HCT116 (cell line): ENCODE measurements at regions not wholly inside any gene's neighbourhood (a gene's known extent, or its start where the extent isn't known, plus 50 kb on each side); places are given as distances from the start of the nearest gene placed in this dataset.

Experiments
- ATAC-seq: fragments of 200-7000 bp; cut with Tn5 transposase; 2 replicates; pipeline ENCODE4 v1.9.1; 2020; ENCODE audit warnings: mild to moderate bottlenecking, moderate library complexity
- BruUV-seq: library from RNA; stranded (reverse); fragments of 400-500 nt; replicated peaks from 2 replicates; lab custom pipeline; 2021; lab: Mats Ljungman, UMichigan
- CTCF ChIA-PET: fragments of 300-600 bp; sonication (Branson Sonifier 250); formaldehyde crosslinking; loops from one replicate; lab custom pipeline; 2021; ENCODE audit warnings: antibody characterized with exemption; lab: Charles Lee
- POLR2A ChIA-PET: fragments of 300-600, 350-600 bp; sonication (Branson Sonifier 250); formaldehyde crosslinking; loops from one replicate; lab custom pipeline; 2021; ENCODE audit warnings: antibody characterized with exemption; lab: Charles Lee
- RAD21 ChIA-PET, 2 experiments: fragments of 300-600 bp; sonication (Branson Sonifier 250); formaldehyde crosslinking; loops; one replicate each; lab custom pipeline; 2023; ENCODE audit warnings: low total read pairs in 2 of 2; ENCODE audit not compliant: uncharacterized antibody in 2 of 2, unreplicated experiment in 2 of 2, low non-redundant PET in 1 of 2; lab: Charles Lee
- DNase-seq: peaks from one replicate; pipeline ENCODE4 v3.0.0-alpha.2; 2010; ENCODE audit warnings: low read depth, low spot score
- H2AFZ ChIP-seq: fragments of 200-600 bp; shearing (Covaris generic), sonication (generic); 2 replicates; pipeline ENCODE4 v1.6.1; 2017; ENCODE audit warnings: low read depth, mixed run types, mixed read lengths, antibody characterized with exemption, low read length; ENCODE audit not compliant: poor library complexity, severe bottlenecking
- H3K27ac ChIP-seq: 2 replicates; pipeline ENCODE4 v1.5.1; 2012; ENCODE audit warnings: low read depth, low read length
- H3K27me3 ChIP-seq: fragments of 200-600 bp; sonication (generic); 2 replicates; pipeline ENCODE4 v1.6.1; 2016; ENCODE audit warnings: mixed run types, low read length, mixed read lengths; ENCODE audit not compliant: insufficient read depth
- H3K36me3 ChIP-seq, 2 experiments: fragments of 200-500 bp in 1 of 2; fragments of 200-600 bp in 1 of 2; sonication (Bioruptor generic) in 1 of 2; sonication (generic) in 1 of 2; 2 replicates each; pipeline versions ENCODE4 v1.5.1 to v1.6.1; 2014 to 2016; ENCODE audit warnings: low read length in 2 of 2, inconsistent platforms in 1 of 2, mixed read lengths in 1 of 2, mixed run types in 1 of 2; ENCODE audit not compliant: insufficient read depth in 2 of 2, control insufficient read depth in 1 of 2
- H3K4me1 ChIP-seq, 2 experiments: fragments of 200-600 bp in 1 of 2; sonication (generic) in 1 of 2; 2 replicates each; pipeline versions ENCODE4 v1.5.1 to v1.6.1; 2012 to 2017; ENCODE audit warnings: low read length in 2 of 2, inconsistent platforms in 1 of 2, mild to moderate bottlenecking in 1 of 2, mixed read lengths in 1 of 2, mixed run types in 1 of 2, moderate library complexity in 1 of 2; ENCODE audit not compliant: insufficient read depth in 2 of 2, control insufficient read depth in 1 of 2
- H3K4me2 ChIP-seq: fragments of 200-600 bp; sonication (generic); 2 replicates; pipeline ENCODE4 v1.6.1; 2017; ENCODE audit warnings: mixed run types, low read length, mixed read lengths
- H3K4me3 ChIP-seq, 2 experiments: fragments of 200-600 bp in 1 of 2; sonication (generic) in 1 of 2; replicated peaks in 1 of 2; 2 replicates each; pipeline ENCODE4 v1.5.1; 2011 to 2016; ENCODE audit warnings: low read length in 2 of 2, control low read depth in 1 of 2, low read depth in 1 of 2, mild to moderate bottlenecking in 1 of 2, mixed read lengths in 1 of 2, mixed run types in 1 of 2
- H3K79me2 ChIP-seq: fragments of 200-600 bp; sonication (generic); 2 replicates; pipeline ENCODE4 v1.6.1; 2017; ENCODE audit warnings: mild to moderate bottlenecking, mixed run types, low read length, moderate library complexity, mixed read lengths; ENCODE audit not compliant: insufficient read depth
- H3K9ac ChIP-seq: fragments of 200-600 bp; sonication (generic); 2 replicates; pipeline ENCODE4 v1.6.1; 2016; ENCODE audit warnings: low read length, mixed read lengths
- H3K9me2 ChIP-seq: fragments of 200-600 bp; sonication (generic), shearing (Covaris generic); 2 replicates; pipeline ENCODE4 v1.6.1; 2017; ENCODE audit warnings: mixed run types, mild to moderate bottlenecking, moderate library complexity; ENCODE audit not compliant: insufficient read depth
- H3K9me3 ChIP-seq, 2 experiments: fragments of 200-500 bp in 1 of 2; fragments of 200-600 bp in 1 of 2; sonication (Bioruptor generic) in 1 of 2; sonication (generic) in 1 of 2; 2 replicates each; pipeline ENCODE4 v1.6.1; 2014 to 2017; ENCODE audit warnings: low read length in 2 of 2, mixed read lengths in 2 of 2, inconsistent platforms in 1 of 2, low read depth in 1 of 2, mild to moderate bottlenecking in 1 of 2, mixed run types in 1 of 2, moderate library complexity in 1 of 2; ENCODE audit not compliant: control insufficient read depth in 1 of 2, insufficient read depth in 1 of 2
- H4K20me1 ChIP-seq: fragments of 200-600 bp; sonication (generic), shearing (Covaris generic); 2 replicates; pipeline ENCODE4 v1.6.1; 2017; ENCODE audit warnings: mixed run types, mild to moderate bottlenecking, moderate library complexity; ENCODE audit not compliant: insufficient read depth
- CBX3 ChIP-seq: IDR thresholded peaks from 2 replicates; pipeline ENCODE4 v1.6.1; 2012; ENCODE audit warnings: low read depth
- CEBPB ChIP-seq: IDR thresholded peaks from 2 replicates; pipeline ENCODE4 v1.6.1; 2012; ENCODE audit warnings: low read depth
- EGR1 ChIP-seq: IDR thresholded peaks from 2 replicates; pipeline ENCODE4 v1.6.1; 2012; ENCODE audit warnings: low read depth
- EZH2 ChIP-seq: fragments of 200-600 bp; sonication (generic); IDR thresholded peaks from 2 replicates; pipeline ENCODE4 v1.6.1; 2017; ENCODE audit warnings: antibody characterized with exemption, mixed run types
- FOSL1 ChIP-seq: IDR thresholded peaks from 2 replicates; pipeline ENCODE4 v1.6.1; 2012; ENCODE audit warnings: low read depth
- JUND ChIP-seq: IDR thresholded peaks from 2 replicates; pipeline ENCODE4 v1.6.1; 2012
- POLR2A ChIP-seq: IDR thresholded peaks from 2 replicates; pipeline ENCODE4 v1.7.0; 2011; ENCODE audit warnings: borderline replicate concordance; ENCODE audit not compliant: insufficient read depth, insufficient read length; ENCODE audit errors: extremely low read depth
- POLR2AphosphoS5 ChIP-seq: IDR thresholded peaks from 2 replicates; pipeline ENCODE4 v1.6.1; 2011; ENCODE audit warnings: mild to moderate bottlenecking, low read depth, low read length, moderate library complexity
- RAD21 ChIP-seq: IDR thresholded peaks from 2 replicates; pipeline ENCODE4 v1.6.1; 2012; ENCODE audit warnings: low read depth, mild to moderate bottlenecking
- SIN3A ChIP-seq: IDR thresholded peaks from 2 replicates; pipeline ENCODE4 v1.6.1; 2012; ENCODE audit warnings: low read depth
- SP1 ChIP-seq: IDR thresholded peaks from 2 replicates; pipeline ENCODE4 v1.6.1; 2012; ENCODE audit warnings: low read depth
- SRF ChIP-seq: IDR thresholded peaks from 2 replicates; pipeline ENCODE4 v1.6.1; 2012; ENCODE audit warnings: low read depth
- TCF7L2 ChIP-seq: IDR thresholded peaks from 2 replicates; pipeline ENCODE4 v1.7.0; 2011; ENCODE audit warnings: borderline replicate concordance, inconsistent platforms; ENCODE audit not compliant: insufficient read depth, insufficient read length; ENCODE audit errors: extremely low read depth
- YY1 ChIP-seq: IDR thresholded peaks from 2 replicates; pipeline ENCODE4 v1.6.1; 2011; ENCODE audit warnings: low read length, low read depth, moderate library complexity, mild to moderate bottlenecking; ENCODE audit not compliant: insufficient replicate concordance; ENCODE audit errors: extremely low read depth
- ZFX ChIP-seq: fragments of 450-650 bp; IDR thresholded peaks from 2 replicates; pipeline ENCODE4 v1.6.1; 2017
- ZNF274 ChIP-seq: fragments of 200-500 bp; sonication (Bioruptor generic); IDR thresholded peaks from 2 replicates; pipeline ENCODE4 v1.6.1; 2014; ENCODE audit warnings: mild to moderate bottlenecking, low read depth, low read length, inconsistent platforms
- intact Hi-C: fragments of 100-400 bp; cut with micrococcal nuclease; formaldehyde crosslinking; loops from 2 replicates; pipeline ENCODE4 v1.10.0; 2022
- TF ChIP-seq, protein P1 (sequence below): IDR thresholded peaks from 2 replicates; pipeline ENCODE4 v1.6.1; 2011; ENCODE audit warnings: mild to moderate bottlenecking, low read length, moderate library complexity; ENCODE audit not compliant: insufficient replicate concordance; ENCODE audit errors: extremely low read depth
- TF ChIP-seq, protein P2 (sequence below): IDR thresholded peaks from 2 replicates; pipeline ENCODE4 v1.6.1; 2012; ENCODE audit warnings: low read depth
- TF ChIP-seq, protein P3 (sequence below): IDR thresholded peaks from 2 replicates; pipeline ENCODE4 v1.6.1; 2012

DNA sequence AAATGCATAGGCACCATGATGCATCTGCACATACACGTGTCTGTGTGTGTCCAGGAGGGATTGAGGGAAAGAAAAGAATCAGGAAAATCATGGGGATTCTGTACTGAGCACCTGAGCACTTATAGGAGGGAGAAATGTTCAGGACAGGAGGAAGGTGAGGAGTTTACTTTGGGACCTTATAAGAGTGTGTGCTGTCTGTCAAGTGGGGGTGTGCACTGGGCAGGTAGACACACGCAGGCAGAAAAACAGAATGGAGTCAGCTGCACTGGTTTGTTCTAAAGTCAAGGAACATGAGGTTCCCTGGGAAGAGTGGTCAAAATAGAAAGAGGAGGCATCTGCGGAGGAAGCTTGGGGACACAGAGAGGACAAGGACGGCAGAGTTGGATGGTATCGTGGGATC is 92.2 kb upstream of the KCTD1 start (continued):
- TF ChIP-seq YY1 (no peak), CEBPB (no peak), EZH2 (no peak), JUND (no peak), SP1 (no peak), ZNF274 (no peak), CBX3 (no peak), EGR1 (no peak), ZFX (no peak), SIN3A (no peak), POLR2AphosphoS5 (no peak), POLR2A (no peak), SRF (no peak), TCF7L2 (no peak)
- TF ChIP-seq, protein P1, sequence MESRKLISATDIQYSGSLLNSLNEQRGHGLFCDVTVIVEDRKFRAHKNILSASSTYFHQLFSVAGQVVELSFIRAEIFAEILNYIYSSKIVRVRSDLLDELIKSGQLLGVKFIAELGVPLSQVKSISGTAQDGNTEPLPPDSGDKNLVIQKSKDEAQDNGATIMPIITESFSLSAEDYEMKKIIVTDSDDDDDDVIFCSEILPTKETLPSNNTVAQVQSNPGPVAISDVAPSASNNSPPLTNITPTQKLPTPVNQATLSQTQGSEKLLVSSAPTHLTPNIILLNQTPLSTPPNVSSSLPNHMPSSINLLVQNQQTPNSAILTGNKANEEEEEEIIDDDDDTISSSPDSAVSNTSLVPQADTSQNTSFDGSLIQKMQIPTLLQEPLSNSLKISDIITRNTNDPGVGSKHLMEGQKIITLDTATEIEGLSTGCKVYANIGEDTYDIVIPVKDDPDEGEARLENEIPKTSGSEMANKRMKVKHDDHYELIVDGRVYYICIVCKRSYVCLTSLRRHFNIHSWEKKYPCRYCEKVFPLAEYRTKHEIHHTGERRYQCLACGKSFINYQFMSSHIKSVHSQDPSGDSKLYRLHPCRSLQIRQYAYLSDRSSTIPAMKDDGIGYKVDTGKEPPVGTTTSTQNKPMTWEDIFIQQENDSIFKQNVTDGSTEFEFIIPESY: no peak

GRCh38 chr18:26639149-26639548 is 90.8 kb upstream of the KCTD1 start:
- POLR2A ChIA-PET: no interaction called here
- intact Hi-C loops: no loop called here
- H3K9me3 ChIP-seq: no peaks in the 10 kb centered on the region
- TF ChIP-seq POLR2A: no peak
- no peak for TF ChIP-seq RAD21
- TF ChIP-seq SRF: no peak
- TF ChIP-seq FOSL1: no peak
- TF ChIP-seq, protein P1: no peak
- TF ChIP-seq, protein P2, sequence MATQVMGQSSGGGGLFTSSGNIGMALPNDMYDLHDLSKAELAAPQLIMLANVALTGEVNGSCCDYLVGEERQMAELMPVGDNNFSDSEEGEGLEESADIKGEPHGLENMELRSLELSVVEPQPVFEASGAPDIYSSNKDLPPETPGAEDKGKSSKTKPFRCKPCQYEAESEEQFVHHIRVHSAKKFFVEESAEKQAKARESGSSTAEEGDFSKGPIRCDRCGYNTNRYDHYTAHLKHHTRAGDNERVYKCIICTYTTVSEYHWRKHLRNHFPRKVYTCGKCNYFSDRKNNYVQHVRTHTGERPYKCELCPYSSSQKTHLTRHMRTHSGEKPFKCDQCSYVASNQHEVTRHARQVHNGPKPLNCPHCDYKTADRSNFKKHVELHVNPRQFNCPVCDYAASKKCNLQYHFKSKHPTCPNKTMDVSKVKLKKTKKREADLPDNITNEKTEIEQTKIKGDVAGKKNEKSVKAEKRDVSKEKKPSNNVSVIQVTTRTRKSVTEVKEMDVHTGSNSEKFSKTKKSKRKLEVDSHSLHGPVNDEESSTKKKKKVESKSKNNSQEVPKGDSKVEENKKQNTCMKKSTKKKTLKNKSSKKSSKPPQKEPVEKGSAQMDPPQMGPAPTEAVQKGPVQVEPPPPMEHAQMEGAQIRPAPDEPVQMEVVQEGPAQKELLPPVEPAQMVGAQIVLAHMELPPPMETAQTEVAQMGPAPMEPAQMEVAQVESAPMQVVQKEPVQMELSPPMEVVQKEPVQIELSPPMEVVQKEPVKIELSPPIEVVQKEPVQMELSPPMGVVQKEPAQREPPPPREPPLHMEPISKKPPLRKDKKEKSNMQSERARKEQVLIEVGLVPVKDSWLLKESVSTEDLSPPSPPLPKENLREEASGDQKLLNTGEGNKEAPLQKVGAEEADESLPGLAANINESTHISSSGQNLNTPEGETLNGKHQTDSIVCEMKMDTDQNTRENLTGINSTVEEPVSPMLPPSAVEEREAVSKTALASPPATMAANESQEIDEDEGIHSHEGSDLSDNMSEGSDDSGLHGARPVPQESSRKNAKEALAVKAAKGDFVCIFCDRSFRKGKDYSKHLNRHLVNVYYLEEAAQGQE: no peak
- TF ChIP-seq, protein P3, sequence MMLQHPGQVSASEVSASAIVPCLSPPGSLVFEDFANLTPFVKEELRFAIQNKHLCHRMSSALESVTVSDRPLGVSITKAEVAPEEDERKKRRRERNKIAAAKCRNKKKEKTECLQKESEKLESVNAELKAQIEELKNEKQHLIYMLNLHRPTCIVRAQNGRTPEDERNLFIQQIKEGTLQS: no peak
- no peak for TF ChIP-seq SIN3A
- TF ChIP-seq YY1: no peak
- TF ChIP-seq JUND: no peak
- no peak for TF ChIP-seq CEBPB
- no peak for TF ChIP-seq TCF7L2
- TF ChIP-seq ZFX: no peak
- TF ChIP-seq, all 23 proteins: peak for 0
- Histone ChIP-seq H4K20me1 (no peaks in the 10 kb centered on the region), H3K4me1 (no peaks in the 10 kb centered on the region), H3K79me2 (no peaks in the 10 kb centered on the region), H3K4me3 (no peak overlapping the region), H3K4me2 (no peak overlapping the region), H2AFZ (no peak overlapping the region), H3K9ac (no peak overlapping the region), H3K9me2 (no peaks in the 10 kb centered on the region), H3K27me3 (no peaks in the 10 kb centered on the region; the same call in 1 of the 2 replicates), H3K27ac (no peak overlapping the region), H3K36me3 (no peaks in the 10 kb centered on the region)
- no TSS peak for BruUV-seq
- ChIA-PET CTCF (no interaction called here), RAD21 (no interaction called here)
- no peak for ATAC-seq
- no peak for DNase-seq
